Testis (tissue), 2 donors: ENCODE measurements at regions not wholly inside any gene's neighbourhood (a gene's known extent, or its start where the extent isn't known, plus 50 kb on each side); places are given as distances from the start of the nearest gene placed in this dataset.

Source experiments
- POLR2A ChIP-seq: fragments of 450-650 bp; IDR thresholded peaks from one replicate; pipeline ENCODE4 v1.6.1; 2017; ENCODE audit warnings: antibody characterized with exemption, mild to moderate bottlenecking, moderate library complexity
- TF ChIP-seq, protein P1 (sequence below), 3 experiments: fragments of 450-650 bp in 2 of 3; fragments of 200-600 bp in 1 of 3; sonication (generic) in 1 of 3; IDR thresholded peaks; one replicate each; pipeline ENCODE4 v1.5.1; 2016 to 2019; ENCODE audit warnings: antibody characterized with exemption in 3 of 3, mild to moderate bottlenecking in 2 of 3, moderate library complexity in 1 of 3

DNA sequence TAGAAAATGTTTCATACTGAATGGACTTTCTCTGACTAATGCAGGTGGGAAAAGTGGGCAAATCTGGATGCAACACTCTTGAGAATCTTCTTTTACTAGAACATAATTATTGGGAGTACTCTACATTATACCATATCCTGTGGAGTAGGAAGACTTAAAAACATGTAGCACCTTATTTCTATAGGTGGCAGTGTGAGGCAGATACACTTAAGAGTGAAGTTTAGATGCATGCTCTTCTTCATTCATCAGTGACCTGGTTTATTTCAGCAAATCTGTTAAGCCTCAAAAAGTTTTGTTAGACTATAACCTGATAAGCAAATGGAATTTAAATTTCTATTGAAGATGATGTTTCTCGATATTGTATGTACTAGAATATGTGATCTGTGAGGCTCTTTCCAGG is 1087.1 kb upstream of the LRRN3 start:
- TF ChIP-seq, protein P1, sequence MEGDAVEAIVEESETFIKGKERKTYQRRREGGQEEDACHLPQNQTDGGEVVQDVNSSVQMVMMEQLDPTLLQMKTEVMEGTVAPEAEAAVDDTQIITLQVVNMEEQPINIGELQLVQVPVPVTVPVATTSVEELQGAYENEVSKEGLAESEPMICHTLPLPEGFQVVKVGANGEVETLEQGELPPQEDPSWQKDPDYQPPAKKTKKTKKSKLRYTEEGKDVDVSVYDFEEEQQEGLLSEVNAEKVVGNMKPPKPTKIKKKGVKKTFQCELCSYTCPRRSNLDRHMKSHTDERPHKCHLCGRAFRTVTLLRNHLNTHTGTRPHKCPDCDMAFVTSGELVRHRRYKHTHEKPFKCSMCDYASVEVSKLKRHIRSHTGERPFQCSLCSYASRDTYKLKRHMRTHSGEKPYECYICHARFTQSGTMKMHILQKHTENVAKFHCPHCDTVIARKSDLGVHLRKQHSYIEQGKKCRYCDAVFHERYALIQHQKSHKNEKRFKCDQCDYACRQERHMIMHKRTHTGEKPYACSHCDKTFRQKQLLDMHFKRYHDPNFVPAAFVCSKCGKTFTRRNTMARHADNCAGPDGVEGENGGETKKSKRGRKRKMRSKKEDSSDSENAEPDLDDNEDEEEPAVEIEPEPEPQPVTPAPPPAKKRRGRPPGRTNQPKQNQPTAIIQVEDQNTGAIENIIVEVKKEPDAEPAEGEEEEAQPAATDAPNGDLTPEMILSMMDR (IDR thresholded peaks at IDR 0.05), result no peak
- no peak for TF ChIP-seq POLR2A
